Suprapubic skin (tissue), 3 donors: ENCODE measurements at regions not wholly inside any gene's neighbourhood (a gene's known extent, or its start where the extent isn't known, plus 50 kb on each side); places are given as distances from the start of the nearest gene placed in this dataset.

ENCODE experiments used
- EP300 ChIP-seq: sonication (generic); formaldehyde crosslinking; IDR thresholded peaks from one replicate; pipeline ENCODE4 v1.6.1; 2017; ENCODE audit warnings: antibody characterized with exemption
- POLR2A ChIP-seq, 2 donors: fragments of 450-650 bp; IDR thresholded peaks; one replicate each; pipeline ENCODE4 v1.6.1; 2017; ENCODE audit warnings: antibody characterized with exemption in 2 of 2, mild to moderate bottlenecking in 2 of 2, moderate library complexity in 2 of 2
- TF ChIP-seq, protein P1 (sequence below), 2 donors: fragments of 200-600 bp in 1 of 2; fragments of 450-650 bp in 1 of 2; sonication (generic) in 1 of 2; IDR thresholded peaks; one replicate each; pipeline ENCODE4 v1.5.1; 2016 to 2019; ENCODE audit warnings: antibody characterized with exemption in 2 of 2, mild to moderate bottlenecking in 1 of 2, moderate library complexity in 1 of 2

DNA sequence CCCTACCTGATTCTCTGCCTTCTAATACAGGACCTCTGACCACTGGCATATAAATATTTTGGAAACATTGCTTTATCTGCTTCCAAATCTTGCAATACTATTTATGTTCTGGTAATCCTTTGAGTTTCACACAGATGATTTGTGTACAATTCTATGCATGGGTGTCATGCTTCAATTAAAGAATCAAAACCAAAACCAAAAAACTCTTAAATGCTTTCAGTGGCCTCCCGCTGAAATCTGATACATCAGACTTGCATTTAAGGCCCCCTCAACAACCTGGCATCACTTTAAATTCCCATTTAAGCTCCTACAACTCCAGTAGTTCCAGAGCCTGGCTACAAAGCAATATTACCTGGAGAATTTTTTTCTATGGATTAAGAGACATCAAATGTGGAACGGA lies 221.7 kb upstream of the NAV3 start:
- TF ChIP-seq, protein P1, sequence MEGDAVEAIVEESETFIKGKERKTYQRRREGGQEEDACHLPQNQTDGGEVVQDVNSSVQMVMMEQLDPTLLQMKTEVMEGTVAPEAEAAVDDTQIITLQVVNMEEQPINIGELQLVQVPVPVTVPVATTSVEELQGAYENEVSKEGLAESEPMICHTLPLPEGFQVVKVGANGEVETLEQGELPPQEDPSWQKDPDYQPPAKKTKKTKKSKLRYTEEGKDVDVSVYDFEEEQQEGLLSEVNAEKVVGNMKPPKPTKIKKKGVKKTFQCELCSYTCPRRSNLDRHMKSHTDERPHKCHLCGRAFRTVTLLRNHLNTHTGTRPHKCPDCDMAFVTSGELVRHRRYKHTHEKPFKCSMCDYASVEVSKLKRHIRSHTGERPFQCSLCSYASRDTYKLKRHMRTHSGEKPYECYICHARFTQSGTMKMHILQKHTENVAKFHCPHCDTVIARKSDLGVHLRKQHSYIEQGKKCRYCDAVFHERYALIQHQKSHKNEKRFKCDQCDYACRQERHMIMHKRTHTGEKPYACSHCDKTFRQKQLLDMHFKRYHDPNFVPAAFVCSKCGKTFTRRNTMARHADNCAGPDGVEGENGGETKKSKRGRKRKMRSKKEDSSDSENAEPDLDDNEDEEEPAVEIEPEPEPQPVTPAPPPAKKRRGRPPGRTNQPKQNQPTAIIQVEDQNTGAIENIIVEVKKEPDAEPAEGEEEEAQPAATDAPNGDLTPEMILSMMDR (IDR thresholded peaks at IDR 0.05) = no peak
- TF ChIP-seq POLR2A (IDR thresholded peaks at IDR 0.05) = no peak
- no peak for TF ChIP-seq EP300
